GM12875 (cell line): ENCODE measurements at regions not wholly inside any gene's neighbourhood (a gene's known extent, or its start where the extent isn't known, plus 50 kb on each side); places are given as distances from the start of the nearest gene placed in this dataset.

Experiments used
- H3K4me3 ChIP-seq: one replicate; pipeline ENCODE4 v1.5.1; 2011; ENCODE audit warnings: low read depth, low read length, control low read depth
- TF ChIP-seq, protein P1 (sequence below): IDR thresholded peaks from 2 replicates; pipeline ENCODE4 v1.5.1; 2011; ENCODE audit warnings: low read depth, mild to moderate bottlenecking, control low read depth, inconsistent platforms, low read length, moderate library complexity, borderline replicate concordance; ENCODE audit not compliant: insufficient read depth

DNA sequence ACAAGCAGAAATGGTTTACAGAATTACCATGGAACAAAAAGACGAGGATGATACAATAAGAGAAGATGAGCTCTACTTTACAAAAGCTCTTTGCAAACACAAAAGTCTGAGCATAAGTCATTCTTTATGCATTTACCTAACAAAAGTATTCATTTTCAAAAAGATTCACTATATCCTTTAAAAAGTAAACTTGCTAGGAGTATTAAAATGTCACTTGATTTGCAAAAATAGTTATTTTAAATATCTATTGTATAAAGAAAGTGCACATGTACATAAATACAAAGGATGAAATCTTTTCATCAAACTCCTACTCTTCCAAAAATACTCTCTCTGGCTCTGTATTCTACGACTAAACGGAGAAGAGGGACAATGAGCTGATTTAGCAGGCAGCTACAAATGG is 146.4 kb upstream of the STEAP1 start:
- TF ChIP-seq, protein P1, sequence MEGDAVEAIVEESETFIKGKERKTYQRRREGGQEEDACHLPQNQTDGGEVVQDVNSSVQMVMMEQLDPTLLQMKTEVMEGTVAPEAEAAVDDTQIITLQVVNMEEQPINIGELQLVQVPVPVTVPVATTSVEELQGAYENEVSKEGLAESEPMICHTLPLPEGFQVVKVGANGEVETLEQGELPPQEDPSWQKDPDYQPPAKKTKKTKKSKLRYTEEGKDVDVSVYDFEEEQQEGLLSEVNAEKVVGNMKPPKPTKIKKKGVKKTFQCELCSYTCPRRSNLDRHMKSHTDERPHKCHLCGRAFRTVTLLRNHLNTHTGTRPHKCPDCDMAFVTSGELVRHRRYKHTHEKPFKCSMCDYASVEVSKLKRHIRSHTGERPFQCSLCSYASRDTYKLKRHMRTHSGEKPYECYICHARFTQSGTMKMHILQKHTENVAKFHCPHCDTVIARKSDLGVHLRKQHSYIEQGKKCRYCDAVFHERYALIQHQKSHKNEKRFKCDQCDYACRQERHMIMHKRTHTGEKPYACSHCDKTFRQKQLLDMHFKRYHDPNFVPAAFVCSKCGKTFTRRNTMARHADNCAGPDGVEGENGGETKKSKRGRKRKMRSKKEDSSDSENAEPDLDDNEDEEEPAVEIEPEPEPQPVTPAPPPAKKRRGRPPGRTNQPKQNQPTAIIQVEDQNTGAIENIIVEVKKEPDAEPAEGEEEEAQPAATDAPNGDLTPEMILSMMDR = no peak

DNA sequence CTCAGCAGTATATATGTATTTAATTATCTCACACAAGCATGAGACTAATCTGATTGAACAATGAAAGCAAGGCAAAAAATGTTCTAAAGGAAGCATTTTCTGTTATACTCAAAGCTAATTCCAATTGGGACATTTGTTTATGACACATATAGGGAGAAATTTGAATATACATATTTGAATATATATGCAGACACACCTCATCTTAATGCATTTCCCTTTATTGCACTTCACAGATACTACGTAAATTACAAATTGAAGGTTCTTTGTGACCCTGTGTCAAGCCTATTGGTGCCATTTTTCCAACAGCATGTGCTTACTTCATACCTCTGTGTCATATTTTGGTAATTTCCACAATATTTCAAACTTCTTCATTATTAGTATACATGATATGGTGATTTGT is 132.1 kb upstream of the STEAP1 start:
- TF ChIP-seq, protein P1 = no peak
- H3K4me3 ChIP-seq = no peak overlapping the region

More for the DNA sequence above, 146.4 kb upstream of the STEAP1 start:
- no peak overlapping the region for H3K4me3 ChIP-seq

DNA sequence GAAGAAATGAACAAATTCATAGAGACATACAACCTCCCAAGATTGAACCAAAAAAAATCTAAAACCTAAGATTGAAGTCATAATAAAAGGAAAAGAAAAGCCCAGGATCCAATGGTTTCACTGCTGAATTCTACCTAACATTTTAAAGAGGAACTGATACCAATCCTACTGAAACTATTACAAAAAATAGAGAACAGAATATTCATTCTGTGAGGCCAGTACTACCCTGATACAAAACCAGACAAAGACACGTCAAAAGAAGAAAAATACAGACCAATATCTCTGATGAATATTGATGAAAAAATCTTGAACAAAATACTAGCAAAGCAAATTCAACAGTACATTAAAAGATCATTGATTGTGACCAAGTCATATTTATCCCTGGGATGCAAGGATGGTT is 128.5 kb upstream of the STEAP1 start:
- TF ChIP-seq, protein P1 = no peak
- H3K4me3 ChIP-seq = no peak overlapping the region

DNA sequence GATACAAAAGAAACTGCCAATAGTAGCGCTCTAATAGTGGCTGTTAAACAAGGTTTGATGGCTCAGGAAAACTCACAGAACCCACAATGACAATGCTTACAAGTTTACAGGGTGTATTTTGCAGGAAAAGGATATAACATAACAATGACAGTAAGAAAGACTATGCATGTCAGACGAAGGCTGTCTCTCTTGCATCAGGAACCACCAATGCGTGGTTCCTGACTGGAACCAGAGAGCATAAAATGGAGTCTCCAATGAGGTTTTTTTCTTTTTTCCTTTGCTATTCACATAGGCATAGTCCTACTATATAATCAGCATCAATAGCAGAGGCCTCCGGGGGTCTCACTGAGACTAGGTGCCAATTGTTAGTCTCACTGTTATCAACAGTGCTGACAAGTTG is 120.4 kb upstream of the STEAP1 start:
- no peak overlapping the region for H3K4me3 ChIP-seq
- TF ChIP-seq, protein P1 = no peak

DNA sequence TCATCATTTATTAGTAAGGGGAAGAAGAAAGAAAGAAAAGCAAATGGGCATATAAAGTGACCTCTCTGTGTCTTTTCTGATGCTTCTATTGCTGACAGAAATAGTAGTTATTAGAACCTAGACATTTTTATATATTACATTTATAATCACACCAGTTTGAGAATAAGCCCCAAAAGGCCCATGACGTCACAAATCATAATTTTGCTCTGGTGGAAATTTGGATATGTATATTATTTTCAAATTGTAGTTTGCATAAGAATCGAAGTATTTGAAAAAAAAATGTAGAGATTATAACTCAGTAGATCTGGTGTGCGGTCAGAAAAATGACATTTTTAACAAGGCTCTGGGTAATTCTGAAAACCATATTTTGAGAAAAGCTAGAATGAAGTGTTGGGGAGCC is 101.2 kb upstream of the STEAP1 start:
- H3K4me3 ChIP-seq = no peak overlapping the region
- TF ChIP-seq, protein P1 = no peak

DNA sequence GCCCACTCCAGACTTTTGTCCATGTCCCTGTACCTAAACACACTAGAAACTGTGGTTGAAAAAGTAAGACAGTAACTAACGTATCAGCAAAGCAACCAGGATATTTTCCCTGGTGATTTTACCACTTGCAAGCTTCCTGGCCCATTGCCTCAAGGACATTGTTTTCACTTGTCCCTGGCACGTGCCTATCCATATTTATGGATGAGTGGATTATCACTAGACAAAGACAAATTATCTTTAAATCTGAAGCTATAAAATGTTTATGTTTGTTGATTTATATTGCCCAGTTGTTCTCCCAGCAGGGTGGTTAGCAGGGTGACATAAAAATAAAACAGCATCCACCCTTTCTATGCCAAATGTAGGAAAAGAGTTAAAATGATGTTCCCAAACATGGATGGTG is 93.2 kb upstream of the STEAP1 start:
- TF ChIP-seq, protein P1 = no peak
- no peak overlapping the region for H3K4me3 ChIP-seq

DNA sequence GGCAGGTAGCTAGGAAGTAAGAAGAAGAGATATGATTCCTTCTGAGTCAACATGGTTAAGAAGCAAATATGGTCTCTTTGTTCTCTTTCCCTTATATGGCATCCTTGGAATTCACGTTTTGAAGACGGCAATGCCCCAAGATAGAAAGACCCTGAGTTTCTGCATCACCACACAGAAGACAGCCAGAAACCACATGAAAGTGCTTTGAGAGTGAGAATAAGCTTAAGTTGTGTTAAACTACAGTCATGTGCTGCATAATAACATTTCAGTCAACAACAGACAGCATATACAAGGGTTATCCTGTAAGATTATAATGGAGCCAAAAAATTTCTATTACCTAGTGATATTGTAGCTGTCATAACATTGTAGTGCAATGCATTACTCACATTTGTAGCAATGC is 89.9 kb upstream of the STEAP1 start:
- TF ChIP-seq, protein P1 = no peak
- no peak overlapping the region for H3K4me3 ChIP-seq
